Parathyroid adenoma (tissue), 2 donors: ENCODE measurements at regions not wholly inside any gene's neighbourhood (a gene's known extent, or its start where the extent isn't known, plus 50 kb on each side); places are given as distances from the start of the nearest gene placed in this dataset.

Source experiments
- H2AFZ ChIP-seq: fragments of 300-600 bp; sonication (generic); one replicate; pipeline ENCODE4 v1.7.0; 2017; ENCODE audit warnings: antibody characterized with exemption, mild to moderate bottlenecking
- H3K27ac ChIP-seq: fragments of 300-600 bp; sonication (generic); one replicate; pipeline ENCODE4 v1.7.0; 2017
- H3K27me3 ChIP-seq: fragments of 300-600 bp; sonication (generic); one replicate; pipeline ENCODE4 v1.7.0; 2017; ENCODE audit warnings: low read length; ENCODE audit not compliant: control insufficient read depth, insufficient read depth
- H3K36me3 ChIP-seq: fragments of 300-600 bp; sonication (generic); one replicate; pipeline ENCODE4 v1.7.0; 2017; ENCODE audit warnings: low read length; ENCODE audit not compliant: control insufficient read depth, insufficient read depth
- H3K4me1 ChIP-seq: fragments of 300-600 bp; sonication (generic); one replicate; pipeline ENCODE4 v1.7.0; 2017; ENCODE audit warnings: control low read depth
- H3K4me2 ChIP-seq: fragments of 300-600 bp; sonication (generic); one replicate; pipeline ENCODE4 v1.7.0; 2017; ENCODE audit warnings: low read length
- H3K4me3 ChIP-seq: fragments of 300-600 bp; sonication (generic); one replicate; pipeline ENCODE4 v1.7.0; 2017; ENCODE audit warnings: low read depth, low read length
- H3K79me2 ChIP-seq: fragments of 300-600 bp; sonication (generic); one replicate; pipeline ENCODE4 v1.7.0; 2017; ENCODE audit warnings: control low read depth
- H3K9ac ChIP-seq: fragments of 300-600 bp; sonication (generic); one replicate; pipeline ENCODE4 v1.7.0; 2017; ENCODE audit warnings: mild to moderate bottlenecking
- H3K9me3 ChIP-seq: fragments of 300-600 bp; sonication (generic); one replicate; pipeline ENCODE4 v1.7.0; 2017; ENCODE audit warnings: low read length; ENCODE audit not compliant: control insufficient read depth
- CTCF ChIP-seq: fragments of 300-600 bp; sonication (generic); IDR thresholded peaks from one replicate; pipeline ENCODE4 v1.7.0; 2017; ENCODE audit warnings: antibody characterized with exemption, mild to moderate bottlenecking
- donor health status: primary hyperparathyroidism.

DNA sequence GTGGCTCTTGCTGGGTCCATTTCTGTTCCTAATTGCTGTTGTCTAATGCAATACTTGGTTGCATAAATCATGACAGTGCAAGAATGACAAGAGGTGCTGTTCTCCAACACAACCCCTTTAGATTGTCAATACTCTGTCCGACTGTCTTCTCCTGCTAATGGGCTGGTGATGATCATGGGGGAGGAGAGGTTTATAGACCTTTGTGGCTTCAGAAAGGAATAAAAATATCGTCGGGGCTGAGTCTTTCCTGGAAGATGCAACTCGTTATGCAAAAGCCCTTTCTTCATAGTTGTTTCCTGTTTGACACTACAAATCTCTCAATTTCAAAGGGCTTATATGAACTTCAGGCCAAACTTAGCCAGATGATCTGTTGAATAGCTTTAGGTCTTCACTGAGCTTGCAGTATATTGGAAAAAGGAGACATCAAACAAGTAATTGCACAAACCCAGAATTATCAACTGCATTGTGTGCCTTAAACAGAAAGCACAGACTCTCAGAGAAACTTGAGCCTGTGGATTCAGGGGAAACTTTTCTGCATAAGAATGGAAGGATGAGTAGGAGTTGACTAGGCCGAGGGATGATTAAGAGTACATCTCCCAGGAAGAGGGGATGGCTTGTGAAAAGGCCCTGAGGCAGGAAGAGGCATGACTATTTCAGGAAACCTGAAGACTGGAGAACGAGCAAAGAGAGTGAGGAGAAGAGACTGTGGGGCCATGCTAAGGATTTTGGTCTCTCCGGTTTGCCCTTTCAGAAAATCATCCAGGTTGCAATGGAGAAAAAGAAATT lies 107.6 kb downstream of the TSEN15 start:
- no peaks in the 10 kb centered on the region for H3K9me3 ChIP-seq
- H3K27me3 ChIP-seq = no peaks in the 10 kb centered on the region
- H3K79me2 ChIP-seq = no peaks in the 10 kb centered on the region
- no peak for TF ChIP-seq CTCF
- H3K4me1 ChIP-seq = no peaks in the 10 kb centered on the region
- no peak overlapping the region for H2AFZ ChIP-seq
- H3K27ac ChIP-seq = no peak overlapping the region
- no peak overlapping the region for H3K4me2 ChIP-seq
- H3K9ac ChIP-seq = no peak overlapping the region
- no peak overlapping the region for H3K4me3 ChIP-seq
- no peaks in the 10 kb centered on the region for H3K36me3 ChIP-seq

DNA sequence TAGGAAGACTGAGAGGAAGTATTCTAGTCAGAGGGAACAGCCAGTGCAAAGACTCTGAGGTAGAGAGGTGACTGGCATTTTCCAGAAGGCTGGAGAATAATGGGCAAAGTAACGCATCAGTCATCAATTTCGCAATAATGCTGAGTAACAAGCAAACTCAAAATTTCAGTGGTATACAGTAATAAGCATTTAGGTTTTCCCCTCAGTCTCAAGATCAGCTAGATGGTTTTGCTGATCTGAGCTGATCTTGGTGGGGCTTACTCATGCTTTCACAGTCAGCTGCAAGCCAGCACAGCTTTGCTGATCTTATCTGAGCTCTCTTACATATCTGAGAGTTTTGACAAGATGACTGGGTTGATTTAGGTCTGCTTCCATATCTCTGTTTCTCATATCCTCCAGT lies 108.7 kb downstream of the TSEN15 start:
- Histone ChIP-seq H2AFZ (no peak overlapping the region), H3K4me1 (no peaks in the 10 kb centered on the region), H3K4me3 (no peak overlapping the region), H3K79me2 (no peaks in the 10 kb centered on the region), H3K9ac (no peak overlapping the region), H3K36me3 (no peaks in the 10 kb centered on the region), H3K4me2 (no peak overlapping the region), H3K27me3 (no peaks in the 10 kb centered on the region), H3K27ac (no peak overlapping the region), H3K9me3 (no peaks in the 10 kb centered on the region)
- TF ChIP-seq CTCF = no peak

DNA sequence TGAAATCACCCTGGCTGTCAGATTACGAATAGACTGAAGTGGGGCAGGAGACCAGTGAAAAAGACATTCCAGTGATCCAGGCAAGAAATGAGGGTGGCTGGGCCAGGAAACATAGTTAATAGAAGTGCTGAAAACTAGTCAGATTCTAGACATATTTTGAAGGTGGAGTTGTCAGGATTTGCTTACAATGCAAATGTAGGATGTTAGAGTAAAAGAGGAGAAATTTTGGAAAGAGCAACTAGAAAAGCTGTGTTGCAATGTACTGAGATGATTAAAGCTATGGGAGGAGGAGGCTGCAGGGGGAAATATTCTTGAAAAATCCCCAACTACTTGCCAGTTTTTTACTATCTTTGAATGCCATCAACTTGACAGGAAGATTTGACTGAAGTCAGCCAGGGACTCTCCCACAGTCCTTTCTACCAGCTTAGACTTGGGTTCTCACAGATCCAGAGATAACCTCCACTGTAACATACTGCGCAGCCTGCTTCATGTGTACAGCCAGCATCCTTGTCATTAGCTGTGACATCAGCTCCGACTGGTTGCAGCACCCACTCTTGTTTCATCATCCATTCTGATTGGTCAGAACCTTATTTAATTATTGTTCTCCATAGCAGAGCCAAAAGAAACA lies 109.7 kb downstream of the TSEN15 start:
- Histone ChIP-seq H2AFZ (peak overlapping the region; percentile 33), H3K79me2 (no peaks in the 10 kb centered on the region), H3K4me1 (no peaks in the 10 kb centered on the region), H3K36me3 (no peaks in the 10 kb centered on the region), H3K9me3 (no peaks in the 10 kb centered on the region), H3K9ac (no peak overlapping the region), H3K4me3 (no peak overlapping the region), H3K4me2 (no peak overlapping the region), H3K27me3 (no peaks in the 10 kb centered on the region), H3K27ac (no peak overlapping the region)
- no peak for TF ChIP-seq CTCF

DNA sequence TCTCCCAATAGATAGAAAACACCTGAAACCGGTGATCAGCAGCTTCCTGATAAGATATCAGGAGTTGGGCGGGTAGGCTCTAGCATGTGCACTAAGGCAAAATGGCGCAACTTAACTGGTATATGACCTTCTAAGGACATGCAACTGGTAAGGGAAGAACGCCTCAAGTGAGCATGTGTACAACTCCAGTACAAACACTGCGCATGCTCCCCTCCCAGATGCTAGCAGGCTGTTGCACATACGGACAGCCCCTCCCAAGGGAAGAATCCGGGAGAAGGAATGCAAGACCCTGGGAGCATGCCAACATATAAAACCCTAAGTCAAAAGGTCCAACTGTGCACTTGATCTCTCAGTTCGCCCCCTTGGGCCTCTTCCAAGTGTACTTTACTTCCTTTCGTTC lies 110.8 kb downstream of the TSEN15 start:
- H3K79me2 ChIP-seq = no peaks in the 10 kb centered on the region
- H3K36me3 ChIP-seq = no peaks in the 10 kb centered on the region
- no peak for TF ChIP-seq CTCF
- H3K27ac ChIP-seq = no peak overlapping the region
- no peaks in the 10 kb centered on the region for H3K4me1 ChIP-seq
- no peaks in the 10 kb centered on the region for H3K27me3 ChIP-seq
- H3K9ac ChIP-seq = no peak overlapping the region
- H2AFZ ChIP-seq = no peak overlapping the region
- no peak overlapping the region for H3K4me3 ChIP-seq
- no peaks in the 10 kb centered on the region for H3K9me3 ChIP-seq
- H3K4me2 ChIP-seq = no peak overlapping the region
